Calu3 (cell line): ENCODE measurements at regions not wholly inside any gene's neighbourhood (a gene's known extent, or its start where the extent isn't known, plus 50 kb on each side); places are given as distances from the start of the nearest gene placed in this dataset.
"Not testable (repeated sequence)": the region's sequence is repeated elsewhere in the genome, so short reads cannot be mapped to it uniquely, and the experiment has no call there.

ENCODE experiments used
- BruUV-seq: library from RNA; stranded (reverse); fragments of 400-500 nt; replicated peaks from 2 replicates; lab custom pipeline; 2021; lab: Mats Ljungman, UMichigan
- CTCF ChIA-PET: fragments of 300-600 bp; sonication (Branson Sonifier 250); formaldehyde crosslinking; loops from one replicate; lab custom pipeline; 2022; ENCODE audit warnings: antibody characterized with exemption; lab: Charles Lee
- DNase-seq: peaks from one replicate; pipeline ENCODE4 v3.0.0; 2022
- H3K27ac Mint-ChIP-seq: one replicate; pipeline ENCODE4 v1.8.0; 2022; ENCODE audit warnings: mixed read lengths; ENCODE audit not compliant: unreplicated experiment
- H3K27me3 Mint-ChIP-seq: one replicate; pipeline ENCODE4 v1.8.0; 2022; ENCODE audit warnings: mixed read lengths; ENCODE audit not compliant: unreplicated experiment
- H3K36me3 Mint-ChIP-seq: one replicate; pipeline ENCODE4 v1.8.0; 2022; ENCODE audit warnings: mild to moderate bottlenecking, moderate library complexity, mixed read lengths; ENCODE audit not compliant: insufficient read depth, unreplicated experiment
- H3K4me1 Mint-ChIP-seq: one replicate; pipeline ENCODE4 v1.8.0; 2022; ENCODE audit warnings: mild to moderate bottlenecking, low read depth, mixed read lengths; ENCODE audit not compliant: unreplicated experiment
- H3K4me3 Mint-ChIP-seq: one replicate; pipeline ENCODE4 v1.8.0; 2022; ENCODE audit warnings: mild to moderate bottlenecking, low read depth, moderate library complexity, mixed read lengths; ENCODE audit not compliant: unreplicated experiment
- H3K9me3 Mint-ChIP-seq: one replicate; pipeline ENCODE4 v1.8.0; 2022; ENCODE audit warnings: low read depth, mixed read lengths; ENCODE audit not compliant: unreplicated experiment
- CTCF ChIP-seq: fragments of 200-600 bp; IDR thresholded peaks from one replicate; pipeline ENCODE4 v1.8.0; 2022; ENCODE audit warnings: antibody characterized with exemption; ENCODE audit not compliant: unreplicated experiment
- intact Hi-C: fragments of 100-400 bp; cut with micrococcal nuclease; formaldehyde crosslinking; loops from one replicate; pipeline ENCODE4 v1.10.0; 2022; ENCODE audit not compliant: unreplicated experiment

GRCh38 chr5:163950248-163950647, 444.8 kb downstream of the MAT2B start:
- Mint-ChIP-seq H3K36me3 (no peaks in the 10 kb centered on the region), H3K4me1 (no peaks in the 10 kb centered on the region), H3K27me3 (peaks cover 19% of the 10 kb centered on the region), H3K9me3 (peaks cover 5% of the 10 kb centered on the region), H3K4me3 (no peak overlapping the region), H3K27ac (no peak overlapping the region)
- intact Hi-C loops: no loop called here
- DNase-seq: no peak
- BruUV-seq: no TSS peak
- CTCF ChIA-PET: no interaction called here
- no peak for TF ChIP-seq CTCF

GRCh38 chr5:163951069-163951468, 445.6 kb downstream of the MAT2B start:
- intact Hi-C loops: no loop called here
- H3K4me3 Mint-ChIP-seq: no peak overlapping the region
- H3K27ac Mint-ChIP-seq: no peak overlapping the region
- peaks cover 19% of the 10 kb centered on the region for H3K27me3 Mint-ChIP-seq
- CTCF ChIA-PET: interaction anchor here (0.6 kb wide), 1 partner anchor 1261 kb away, joined by 3 read pairs; no protein-coding TSS in a partner anchor
- no peaks in the 10 kb centered on the region for H3K4me1 Mint-ChIP-seq
- H3K36me3 Mint-ChIP-seq: no peaks in the 10 kb centered on the region
- DNase-seq: no peak
- no TSS peak for BruUV-seq
- no peak for TF ChIP-seq CTCF
- H3K9me3 Mint-ChIP-seq: peaks cover 5% of the 10 kb centered on the region

- intact Hi-C loops: no loop called here
- no peak for DNase-seq
- CTCF ChIA-PET: interaction anchor here (1.3 kb wide), 1 partner anchor 14 kb away, joined by 3 read pairs; no protein-coding TSS in a partner anchor
- no peak overlapping the region for H3K27ac Mint-ChIP-seq
- H3K27me3 Mint-ChIP-seq: peaks cover 2% of the 10 kb centered on the region
- H3K36me3 Mint-ChIP-seq: no peaks in the 10 kb centered on the region
- H3K4me1 Mint-ChIP-seq: no peaks in the 10 kb centered on the region
- no TSS peak for BruUV-seq
- no peak for TF ChIP-seq CTCF
- H3K4me3 Mint-ChIP-seq: no peak overlapping the region
- H3K9me3 Mint-ChIP-seq: peaks cover 2% of the 10 kb centered on the region
Measured at GRCh38 chr5:163953901-163954300, 448.5 kb downstream of the MAT2B start.

GRCh38 chr5:163961230-163961629, 455.8 kb downstream of the MAT2B start:
- DNase-seq, H3K27ac Mint-ChIP-seq, CTCF ChIA-PET, H3K9me3 Mint-ChIP-seq, BruUV-seq, H3K36me3 Mint-ChIP-seq, H3K4me3 Mint-ChIP-seq, H3K27me3 Mint-ChIP-seq, intact Hi-C loops, H3K4me1 Mint-ChIP-seq: not testable (repeated sequence)

- no peaks in the 10 kb centered on the region for H3K9me3 Mint-ChIP-seq
- no peak overlapping the region for H3K4me3 Mint-ChIP-seq
- no peak for TF ChIP-seq CTCF
- BruUV-seq: no TSS peak
- CTCF ChIA-PET: no interaction called here
- H3K27me3 Mint-ChIP-seq: no peaks in the 10 kb centered on the region
- no peak overlapping the region for H3K27ac Mint-ChIP-seq
- intact Hi-C loops: no loop called here
- no peaks in the 10 kb centered on the region for H3K36me3 Mint-ChIP-seq
- no peak for DNase-seq
- peaks cover 11% of the 10 kb centered on the region for H3K4me1 Mint-ChIP-seq
Measured at GRCh38 chr5:163963881-163964280, 458.5 kb downstream of the MAT2B start.
